WTC11 (cell line): ENCODE measurements at regions not wholly inside any gene's neighbourhood (a gene's known extent, or its start where the extent isn't known, plus 50 kb on each side); places are given as distances from the start of the nearest gene placed in this dataset.

Experiments used
- ATF1 ChIP-seq: sonication (generic); formaldehyde crosslinking; IDR thresholded peaks from 2 replicates; pipeline ENCODE4 v1.8.1; 2023; ENCODE audit warnings: mild to moderate bottlenecking, moderate library complexity, missing genetic modification reagents
- CREM ChIP-seq: sonication (generic); formaldehyde crosslinking; IDR thresholded peaks from 2 replicates; pipeline ENCODE4 v1.8.1; 2022; ENCODE audit warnings: mild to moderate bottlenecking, missing genetic modification reagents, moderate library complexity
- CTCF ChIP-seq: fragments of 200-600 bp; IDR thresholded peaks from 2 replicates; pipeline ENCODE4 v1.8.0; 2022; ENCODE audit warnings: antibody characterized with exemption
- E2F4 ChIP-seq: sonication (generic); formaldehyde crosslinking; IDR thresholded peaks from 2 replicates; pipeline ENCODE4 v1.8.1; 2022; ENCODE audit warnings: low read depth, mild to moderate bottlenecking, moderate library complexity, missing genetic modification reagents, borderline replicate concordance
- FOXJ3 ChIP-seq: sonication (generic); formaldehyde crosslinking; IDR thresholded peaks from 2 replicates; pipeline ENCODE4 v1.9.0; 2021; ENCODE audit warnings: missing genetic modification reagents, mild to moderate bottlenecking, borderline replicate concordance
- STAT6 ChIP-seq: sonication (generic); formaldehyde crosslinking; conservative IDR thresholded peaks from 2 replicates; pipeline ENCODE4 v1.8.1; 2023; ENCODE audit warnings: mild to moderate bottlenecking, low read depth, missing genetic modification reagents, moderate library complexity
- TCF7 ChIP-seq: sonication (generic); formaldehyde crosslinking; IDR thresholded peaks from 2 replicates; pipeline ENCODE4 v1.8.0; 2022; ENCODE audit warnings: mild to moderate bottlenecking, low read depth, missing genetic modification reagents, moderate library complexity
- ZNF263 ChIP-seq: sonication (generic); formaldehyde crosslinking; IDR thresholded peaks from 2 replicates; pipeline ENCODE4 v1.8.1; 2022; ENCODE audit warnings: low read depth, mild to moderate bottlenecking, moderate library complexity, missing genetic modification reagents
- ZNF512 ChIP-seq: sonication (generic); formaldehyde crosslinking; IDR thresholded peaks from 2 replicates; pipeline ENCODE4 v1.8.1; 2022; ENCODE audit warnings: missing genetic modification reagents, borderline replicate concordance

GRCh38 chr5:116361979-116362577 lies 212.5 kb downstream of the SEMA6A start:
- no peak for TF ChIP-seq CTCF
- TF ChIP-seq FOXJ3 (CRISPR knock-in tag), result no peak
- no peak for TF ChIP-seq STAT6 (CRISPR knock-in tag)
- no peak for TF ChIP-seq E2F4 (CRISPR knock-in tag)
- TF ChIP-seq TCF7 (CRISPR knock-in tag), result no peak
- no peak for TF ChIP-seq ZNF263 (CRISPR knock-in tag)
- no peak for TF ChIP-seq CREM (CRISPR knock-in tag)
- TF ChIP-seq ATF1 (CRISPR knock-in tag), result no peak
- TF ChIP-seq ZNF512 (CRISPR knock-in tag), result no peak
